ENCODE measurements at regions not wholly inside any gene's neighbourhood (a gene's known extent, or its start where the extent isn't known, plus 50 kb on each side); places are given as distances from the start of the nearest gene placed in this dataset.

DNA sequence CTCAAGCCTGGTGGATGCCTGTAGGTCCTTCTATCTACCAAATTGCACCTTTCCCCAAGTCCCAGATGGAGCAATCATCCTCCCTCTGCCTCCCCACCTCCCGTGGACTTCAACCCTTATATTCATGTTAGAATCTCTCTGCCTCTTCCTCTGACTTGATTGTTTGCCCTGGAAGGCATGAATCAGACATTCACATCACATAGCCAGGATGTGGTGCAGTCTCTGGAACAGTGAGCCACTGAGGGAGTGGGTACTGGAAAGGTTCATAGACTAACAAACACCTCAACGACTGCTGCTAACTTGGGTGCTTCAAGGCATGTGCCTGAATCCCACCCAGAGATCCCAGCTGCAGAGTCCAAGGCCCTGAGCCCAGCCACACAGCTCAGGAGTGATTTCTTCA lies 494.0 kb downstream of the TNS3 start:
- H3K4me2 ChIP-seq (ENCODE audit: low read depth, low read length): no peak overlapping the region
- no peak overlapping the region for H3K27ac ChIP-seq (ENCODE audit: insufficient read depth, low read length)
- peak overlapping the region; percentile 73 for H3K18ac ChIP-seq (ENCODE audit: low read depth, low read length)
- H3K79me1 ChIP-seq (ENCODE audit: low read depth in 1 of 2, low read length in 2 of 2): no peaks in the 10 kb centered on the region
- H3K36me3 ChIP-seq (ENCODE audit: control insufficient read depth, insufficient read depth, low read length): no peaks in the 10 kb centered on the region
- H3K56ac ChIP-seq (ENCODE audit: extremely low read depth, insufficient read depth, low read length): no peak overlapping the region
- H4K20me1 ChIP-seq (ENCODE audit: insufficient read depth, low read length): no peaks in the 10 kb centered on the region
- no CpG with 5 or more reads among the region's 2 CpGs for WGBS, 2 experiments (ENCODE audit: extremely low coverage in 2 of 2, insufficient read length in 1 of 2)
- peak overlapping the region; percentile 60 for H4K91ac ChIP-seq (ENCODE audit: insufficient read depth, low read depth, low read length)
- intact Hi-C loops (cut with micrococcal nuclease) (loop anchor here (1.0 to 10.0 kb wide), 9 partner anchors 93 to 1166 kb away; no protein-coding TSS in a partner anchor), in situ Hi-C loops (cut with MboI; ENCODE audit: low sequenced_read_pairs) (loop anchor here (5.0 kb wide), 2 partner anchors 736 to 1166 kb away; partner anchors contain the start of gene IGFBP3), dilution Hi-C loops (cut with HindIII; ENCODE audit: low sequenced_read_pairs, unreplicated experiment) (no loop called here)
- H3K4ac ChIP-seq (ENCODE audit: low read depth, low read length): peak overlapping the region; percentile 55
- H4K8ac ChIP-seq (ENCODE audit: low read depth in 2 of 2, low read length in 2 of 2): peak overlapping the region; percentile 27 to 28
- H2AFZ ChIP-seq (replicated peaks; ENCODE audit: low read length, poor library complexity): peak overlapping the region; percentile 77
- BruUV-seq (replicated peaks): no TSS peak
- peak overlapping the region; percentile 50 for H2BK20ac ChIP-seq (ENCODE audit: low read depth, low read length)
- ChIA-PET CTCF (interaction anchor here (0.9 to 1.3 kb wide), 2 partner anchors 311 to 1166 kb away, joined by 3 to 7 read pairs; no protein-coding TSS in a partner anchor), POLR2A (ENCODE audit: unreplicated experiment) (no interaction called here)
- TF ChIP-seq RCOR1 (IDR thresholded peaks at IDR 0.05; ENCODE audit: insufficient replicate concordance, low read length) (no peak), SMC3 (IDR thresholded peaks at IDR 0.05; ENCODE audit: low read depth, low read length) (no peak), MXI1 (IDR thresholded peaks at IDR 0.05; ENCODE audit: borderline replicate concordance, low read depth, low read length) (no peak), CEBPB (IDR thresholded peaks at IDR 0.05; ENCODE audit: low read depth, low read length) (no peak), POLR2A (IDR thresholded peaks at IDR 0.05; ENCODE audit: low read depth, low read length) (no peak), USF2 (IDR thresholded peaks at IDR 0.05; ENCODE audit: low read depth, low read length) (no peak), NFE2L2 (IDR thresholded peaks at IDR 0.05; ENCODE audit: low read depth, low read length) (no peak), RFX5 (IDR thresholded peaks at IDR 0.05; ENCODE audit: low read depth, low read length) (no peak), CTCF (conservative IDR thresholded peaks at IDR 0.05; ENCODE audit: low read depth, low read length) (no peak), MAFK (IDR thresholded peaks at IDR 0.05; ENCODE audit: low read depth, low read length) (no peak), BHLHE40 (IDR thresholded peaks at IDR 0.05; ENCODE audit: low read depth, low read length) (no peak), CHD1 (IDR thresholded peaks at IDR 0.05; ENCODE audit: low read depth, low read length) (no peak), FOS (IDR thresholded peaks at IDR 0.05; ENCODE audit: low read depth, low read length) (no peak), RAD21 (IDR thresholded peaks at IDR 0.05; ENCODE audit: low read length) (no peak; the same call in 1 of the 2 replicates), MAZ (IDR thresholded peaks at IDR 0.05; ENCODE audit: borderline replicate concordance, low read depth, low read length) (no peak)
- TF ChIP-seq, protein P1, sequence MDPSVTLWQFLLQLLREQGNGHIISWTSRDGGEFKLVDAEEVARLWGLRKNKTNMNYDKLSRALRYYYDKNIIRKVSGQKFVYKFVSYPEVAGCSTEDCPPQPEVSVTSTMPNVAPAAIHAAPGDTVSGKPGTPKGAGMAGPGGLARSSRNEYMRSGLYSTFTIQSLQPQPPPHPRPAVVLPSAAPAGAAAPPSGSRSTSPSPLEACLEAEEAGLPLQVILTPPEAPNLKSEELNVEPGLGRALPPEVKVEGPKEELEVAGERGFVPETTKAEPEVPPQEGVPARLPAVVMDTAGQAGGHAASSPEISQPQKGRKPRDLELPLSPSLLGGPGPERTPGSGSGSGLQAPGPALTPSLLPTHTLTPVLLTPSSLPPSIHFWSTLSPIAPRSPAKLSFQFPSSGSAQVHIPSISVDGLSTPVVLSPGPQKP (IDR thresholded peaks at IDR 0.05; ENCODE audit: borderline replicate concordance, low read depth, low read length): no peak
- no peaks in the 10 kb centered on the region for H3K27me3 ChIP-seq (ENCODE audit: control insufficient read depth, insufficient read depth, low read length)
- peak overlapping the region; percentile 65 for H4K5ac ChIP-seq (ENCODE audit: low read depth, low read length)
- peaks cover 12% of the 10 kb centered on the region; the same call in 1 of the 2 replicates for H3K9me1 ChIP-seq (ENCODE audit: insufficient read depth, low read length)
- no peaks in the 10 kb centered on the region for H3K9me3 ChIP-seq (ENCODE audit: control insufficient read depth, insufficient read depth, low read length)
- H2AK9ac ChIP-seq (replicated peaks; ENCODE audit: low read depth, low read length, poor library complexity): peak overlapping the region; percentile 94
- H2AK5ac ChIP-seq (ENCODE audit: low read depth, low read length): peak overlapping the region; percentile 89
- H2BK15ac ChIP-seq (ENCODE audit: low read depth, low read length): peak overlapping the region; percentile 90; the same call in 2 of the 3 replicates
- H3K23ac ChIP-seq (ENCODE audit: low read depth, low read length): peak overlapping the region; percentile 72; the same call in 1 of the 2 replicates
- peak overlapping the region; percentile 82 for H2BK120ac ChIP-seq (ENCODE audit: low read depth, low read length)
- H2BK5ac ChIP-seq (ENCODE audit: low read depth, low read length, poor library complexity, severe bottlenecking): peak overlapping the region; percentile 54
- H3K14ac ChIP-seq (replicated peaks; ENCODE audit: low read depth, low read length): peak overlapping the region; percentile 52; the same call in 1 of the 2 replicates
- peak; percentile 61 for DNase-seq
- ATAC-seq (ENCODE audit: low read depth): peak; percentile 30
- H3K4me1 ChIP-seq (ENCODE audit: control insufficient read depth, insufficient read depth, low read length): peaks cover 21% of the 10 kb centered on the region
- H3K4me3 ChIP-seq (ENCODE audit: insufficient read depth, low read depth, low read length): no peak overlapping the region
- no peak overlapping the region for H3K9ac ChIP-seq (ENCODE audit: low read depth, low read length)

All from IMR-90 (cell line).